NCI-H1417 (cell line): ENCODE measurements at regions not wholly inside any gene's neighbourhood (a gene's known extent, or its start where the extent isn't known, plus 50 kb on each side); places are given as distances from the start of the nearest gene placed in this dataset.

Experiments
- DNase-seq, 3 experiments: peaks; one replicate each; lab custom pipeline; 2025; lab: John Stamatoyannopoulos, UW

- DNase-seq = no peak
These were observed 69.7 kb upstream of the ACKR3 start for GRCh38 chr2:236499691-236500578.

DNA sequence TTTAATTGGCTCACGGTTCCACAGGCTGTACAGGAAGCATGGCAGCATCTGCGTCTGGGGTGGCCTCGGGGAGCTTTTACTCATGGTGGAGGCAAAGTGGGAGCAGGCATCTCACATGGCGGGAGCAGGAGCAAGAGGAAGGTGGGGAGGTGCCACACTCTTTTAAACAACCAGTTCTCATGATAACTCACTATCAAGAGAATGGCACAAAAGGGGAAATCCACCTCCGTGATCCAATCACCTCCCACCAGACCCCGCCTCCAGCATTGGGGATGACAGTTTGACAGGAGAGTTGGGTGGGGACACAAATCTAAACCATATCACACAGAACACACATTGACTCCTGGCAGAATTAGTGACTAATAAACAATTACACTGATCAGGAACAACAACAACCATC lies 68.6 kb upstream of the ACKR3 start:
- DNase-seq = no peak

DNA sequence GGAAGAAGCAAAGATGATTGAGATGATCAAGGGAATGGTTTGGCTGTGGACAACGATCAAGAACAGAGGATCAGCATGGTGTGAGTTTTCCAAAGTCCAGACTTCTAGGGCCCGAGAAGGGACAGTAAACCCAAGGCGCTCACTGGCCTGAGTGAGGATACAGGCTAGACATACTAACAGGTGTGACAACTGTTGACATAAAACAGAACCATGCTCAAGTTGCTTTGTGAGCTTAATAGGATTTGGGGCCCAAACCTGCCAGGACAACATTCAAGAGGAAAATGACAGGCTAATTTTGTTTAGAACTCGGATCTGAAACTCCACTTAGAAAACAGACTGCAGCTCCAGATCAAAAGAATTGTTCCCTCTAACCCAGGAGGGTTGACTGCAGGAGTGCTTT lies 68.1 kb upstream of the ACKR3 start:
- no peak for DNase-seq

- DNase-seq = no peak
These were observed 66.5 kb upstream of the ACKR3 start for GRCh38 chr2:236503100-236503499.

GRCh38 chr2:236503583-236503982 lies 66.0 kb upstream of the ACKR3 start:
- no peak for DNase-seq

DNA sequence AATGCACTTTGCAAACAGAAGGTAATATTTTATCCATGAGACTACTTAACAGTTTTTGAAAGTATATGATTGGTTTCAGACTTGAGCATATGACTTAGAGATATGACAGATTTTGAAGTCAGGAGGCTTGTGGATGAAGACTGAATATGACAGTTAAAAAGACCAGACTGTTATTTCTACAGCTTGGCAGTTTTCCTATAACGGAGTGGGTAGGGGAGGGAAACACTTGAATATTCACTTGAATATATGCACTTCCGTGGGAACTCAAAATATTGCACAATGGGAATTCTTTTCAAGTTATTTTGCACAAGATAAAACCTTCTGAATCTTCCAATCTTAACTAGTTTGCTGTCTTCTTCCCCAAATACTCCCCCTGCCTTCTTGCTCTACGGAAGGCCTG lies 64.6 kb upstream of the ACKR3 start:
- no peak for DNase-seq

DNA sequence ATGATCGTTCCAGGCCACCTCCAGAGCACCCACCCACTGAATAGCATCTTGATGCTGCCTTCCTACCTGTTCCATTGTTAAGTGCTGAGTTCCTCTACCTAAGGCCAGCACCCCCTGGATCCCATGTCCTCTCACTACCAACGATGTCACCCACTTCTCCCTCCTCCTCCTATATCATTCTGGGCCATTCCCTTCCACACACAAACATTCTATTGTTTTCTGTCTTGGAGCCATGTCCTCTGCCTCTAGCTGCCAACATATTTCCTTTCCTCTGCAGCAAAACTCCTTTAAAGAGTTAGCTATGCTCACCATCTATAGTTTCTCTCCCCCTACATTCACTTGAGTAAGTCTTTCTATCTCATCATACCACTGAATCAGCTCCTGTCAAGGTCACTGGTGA lies 64.0 kb upstream of the ACKR3 start:
- no peak for DNase-seq

GRCh38 chr2:236507393-236508085 lies 62.1 kb upstream of the ACKR3 start:
- DNase-seq = no peak

GRCh38 chr2:236508466-236508865 lies 61.2 kb upstream of the ACKR3 start:
- DNase-seq = no peak

DNA sequence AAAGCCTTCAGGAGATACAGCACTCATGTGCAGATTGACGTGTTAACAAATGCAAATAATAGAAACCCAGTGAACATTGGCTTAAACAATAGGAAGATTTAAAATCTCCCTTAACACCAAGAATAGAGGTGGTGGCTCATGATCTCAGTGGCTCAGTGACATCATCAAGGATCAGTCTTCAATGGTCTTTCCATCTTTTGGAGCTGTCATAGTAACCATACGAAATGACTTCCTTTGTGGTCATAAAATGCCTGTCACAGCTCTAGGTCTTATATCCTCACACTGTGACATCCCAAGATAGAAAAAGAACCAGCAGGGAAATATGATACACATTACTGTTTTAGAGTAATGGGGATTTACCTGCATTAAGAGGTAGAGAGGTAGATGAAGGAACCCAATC lies 59.6 kb upstream of the ACKR3 start:
- no peak for DNase-seq

DNA sequence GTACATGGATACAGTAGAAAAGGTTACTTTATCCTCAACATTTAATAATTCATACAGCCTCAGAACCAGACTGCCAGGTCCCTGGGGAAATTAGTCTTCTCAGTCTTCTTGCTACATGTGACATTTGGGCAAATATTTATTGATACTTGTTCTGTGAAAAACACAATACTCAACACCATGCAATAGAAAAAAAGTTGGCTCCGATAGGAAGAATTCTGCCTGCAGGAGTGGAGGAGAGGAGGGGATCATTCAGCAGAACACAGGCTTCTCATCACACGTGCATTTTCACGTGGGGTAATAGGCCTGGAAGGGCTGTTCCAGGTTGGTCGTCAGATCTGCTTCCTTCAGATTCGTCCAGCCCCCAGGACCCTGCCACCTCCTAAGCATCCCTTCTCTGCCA lies 58.4 kb upstream of the ACKR3 start:
- no peak for DNase-seq

- no peak for DNase-seq
These were observed 57.4 kb upstream of the ACKR3 start for GRCh38 chr2:236512267-236512666.

DNA sequence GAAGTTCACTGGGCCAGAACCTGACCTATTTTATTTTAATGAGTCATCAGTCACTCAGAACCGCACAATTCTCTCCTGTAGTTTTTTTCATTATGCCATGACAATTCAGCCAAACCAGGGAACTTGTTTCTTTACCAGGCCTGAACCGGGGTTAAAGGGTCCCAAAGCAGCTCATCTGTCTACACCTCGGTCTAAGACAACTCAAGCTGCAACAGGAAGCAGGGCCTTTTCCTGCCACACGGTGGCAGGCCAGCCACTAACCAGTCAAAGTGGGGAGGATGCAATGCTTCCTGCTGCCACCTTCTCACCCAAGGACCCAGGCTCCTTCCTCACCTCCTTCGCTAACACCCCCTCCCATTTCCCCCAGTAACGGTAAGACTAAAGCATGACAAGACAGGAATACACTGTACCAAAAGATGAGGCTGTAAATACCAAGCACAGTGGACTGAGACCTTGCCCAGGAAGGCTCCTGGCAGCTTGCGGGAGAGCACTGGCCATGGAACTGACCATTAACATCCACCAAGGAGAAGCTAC lies 56.7 kb upstream of the ACKR3 start:
- peak; percentile 8 to 49 (median 20) for DNase-seq

DNA sequence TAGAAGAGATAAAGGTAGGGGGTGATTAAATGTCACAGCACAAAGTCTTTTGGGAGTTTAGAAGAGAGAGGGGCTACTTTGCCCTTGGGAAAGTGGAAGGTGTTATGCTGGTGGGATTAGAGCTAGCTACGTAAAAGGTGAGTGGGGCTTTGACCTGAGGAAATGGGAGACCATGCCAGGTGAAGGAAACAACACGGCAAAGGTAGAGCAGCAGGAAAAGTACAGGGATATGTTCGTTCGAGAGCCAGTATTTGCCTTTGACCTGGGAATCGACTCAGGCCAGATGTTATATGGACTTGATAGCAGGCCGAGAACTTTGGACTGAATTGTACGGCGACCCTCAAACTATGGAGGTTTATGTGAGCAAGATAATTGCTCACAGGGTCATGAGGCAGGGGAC lies 55.7 kb upstream of the ACKR3 start:
- no peak for DNase-seq

DNA sequence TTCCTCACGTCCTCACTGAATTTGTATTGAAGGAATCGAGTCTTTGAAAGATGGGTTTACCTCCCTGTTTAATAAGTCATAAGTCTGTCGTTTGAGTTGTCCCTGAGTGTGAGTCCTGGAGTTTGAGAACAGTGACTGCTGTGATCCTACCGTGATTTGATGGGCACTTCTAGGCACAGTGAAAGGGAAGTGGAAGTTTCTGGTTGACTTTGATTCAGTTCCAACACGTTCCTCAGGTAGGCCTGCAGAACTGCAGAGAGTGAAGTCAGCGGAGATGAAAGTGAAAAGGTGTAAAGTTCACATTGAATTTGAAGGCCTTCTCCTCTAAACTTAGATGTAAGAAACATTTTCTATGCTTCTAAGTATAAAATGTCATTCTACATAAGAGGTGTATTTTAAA lies 52.9 kb upstream of the ACKR3 start:
- no peak for DNase-seq

DNA sequence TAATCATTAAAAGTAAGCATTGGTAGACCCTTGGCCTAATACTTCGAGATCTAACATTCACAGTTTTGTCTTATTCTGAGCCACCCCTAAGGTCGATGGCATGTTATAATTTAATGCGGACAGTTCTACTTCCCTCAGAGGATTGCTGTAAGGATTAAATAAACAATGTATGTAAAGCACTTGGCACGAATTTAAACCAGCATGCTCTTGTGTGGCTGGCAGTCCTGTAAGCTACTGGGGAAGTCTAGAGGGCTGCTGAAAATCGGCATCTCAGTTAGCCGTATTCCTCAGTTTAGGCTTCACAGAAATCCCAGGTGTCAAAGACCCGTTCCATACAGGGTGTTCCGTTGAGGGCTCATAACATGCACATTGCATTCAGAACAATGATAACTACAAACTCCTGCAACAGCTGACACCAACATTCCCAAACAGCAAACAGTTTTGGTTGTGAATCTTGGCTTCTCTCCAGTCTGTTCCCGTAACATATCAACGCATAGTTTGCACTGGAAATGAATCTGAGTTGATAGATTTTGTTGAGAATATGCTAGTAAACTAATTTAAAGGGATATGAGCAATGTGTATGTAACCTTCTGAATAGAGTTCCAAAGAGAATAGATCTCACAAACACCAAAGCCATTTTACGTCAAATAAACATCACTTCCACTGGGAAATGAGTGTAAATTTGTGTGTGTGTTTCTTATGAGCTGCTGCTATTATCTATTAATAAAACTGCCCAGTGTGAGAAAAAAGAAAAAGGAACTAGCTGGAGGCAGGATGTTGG lies 52.2 kb upstream of the ACKR3 start:
- no peak for DNase-seq
